Posterior vena cava (tissue), 2 donors: ENCODE measurements at regions not wholly inside any gene's neighbourhood (a gene's known extent, or its start where the extent isn't known, plus 50 kb on each side); places are given as distances from the start of the nearest gene placed in this dataset.
"Not testable (repeated sequence)": the region's sequence is repeated elsewhere in the genome, so short reads cannot be mapped to it uniquely, and the experiment has no call there.

Source experiments
- DNase-seq: peaks from one replicate; pipeline ENCODE4 v3.0.0-alpha.2; 2020; ENCODE audit warnings: low spot score
- intact Hi-C, 2 donors: fragments of 100-400 bp; cut with DNase I; formaldehyde crosslinking; loops; one replicate each; pipeline versions ENCODE4 v1.14.1 to v1.14.2; 2022 to 2023
- donor health status: DM: yes; HTN: yes; CAD: no.
- donor health status: DM: yes; HTN: yes; CAD: no.

DNA sequence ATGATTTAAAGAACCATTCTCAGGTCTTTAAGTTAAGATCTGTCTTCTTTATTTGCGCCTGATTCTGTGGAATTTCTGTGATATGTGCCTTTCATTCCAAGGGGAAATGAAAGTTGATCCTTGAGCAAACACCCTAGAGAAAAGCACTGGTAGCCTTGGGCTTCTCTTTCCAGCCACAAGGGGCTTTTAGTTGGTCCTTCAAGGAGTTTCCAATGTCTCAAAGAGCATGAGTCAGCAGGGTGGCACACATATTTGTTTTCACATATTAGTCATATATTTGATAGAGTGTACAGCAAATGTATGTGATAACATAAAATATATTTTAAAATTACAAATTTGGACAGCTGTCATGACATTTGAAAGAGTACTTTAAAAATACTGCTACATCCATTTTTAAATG is 339.5 kb downstream of the TXNL1 start:
- intact Hi-C loops: no loop called here
- no peak for DNase-seq

- intact Hi-C loops: no loop called here
- no peak for DNase-seq
Observed at GRCh38 chr18:56296381-56296780, 342.0 kb downstream of the TXNL1 start.

DNA sequence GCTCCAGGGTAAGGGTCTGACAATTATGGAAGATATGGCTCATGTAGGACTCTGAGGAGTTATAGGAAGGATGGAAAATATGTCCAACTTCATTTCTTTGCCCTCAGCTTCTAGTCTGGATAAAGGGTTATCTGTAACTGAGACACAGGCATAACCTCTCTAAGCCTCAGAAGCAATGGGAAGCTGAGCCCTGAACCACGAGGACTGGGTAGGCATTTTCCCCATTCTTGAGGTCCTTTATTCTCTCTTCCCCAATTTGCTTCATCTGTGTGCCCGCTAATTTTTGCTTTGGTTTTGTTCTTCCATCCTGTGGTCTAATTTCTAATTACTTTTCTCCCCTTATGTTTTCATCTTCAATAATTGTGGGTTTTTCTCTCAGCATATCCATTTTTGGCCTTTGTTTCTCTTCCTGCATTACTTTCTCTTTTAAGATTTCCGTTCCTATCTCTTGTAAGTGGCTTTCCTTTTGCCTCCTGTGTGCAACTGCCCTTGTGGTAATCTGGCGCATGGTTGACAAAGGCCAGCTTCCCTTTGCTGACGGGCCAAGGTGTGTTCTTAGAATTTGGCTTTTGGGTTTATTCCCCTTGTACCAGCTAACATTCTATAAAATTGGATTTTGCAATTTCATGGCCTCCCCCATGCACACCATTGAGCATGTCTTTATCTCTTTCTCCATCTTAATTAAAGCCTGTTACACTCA is 343.8 kb downstream of the TXNL1 start:
- no peak for DNase-seq
- intact Hi-C loops: no loop called here

GRCh38 chr18:56291294-56291693 is 347.1 kb downstream of the TXNL1 start:
- intact Hi-C loops: no loop called here
- DNase-seq: no peak

DNA sequence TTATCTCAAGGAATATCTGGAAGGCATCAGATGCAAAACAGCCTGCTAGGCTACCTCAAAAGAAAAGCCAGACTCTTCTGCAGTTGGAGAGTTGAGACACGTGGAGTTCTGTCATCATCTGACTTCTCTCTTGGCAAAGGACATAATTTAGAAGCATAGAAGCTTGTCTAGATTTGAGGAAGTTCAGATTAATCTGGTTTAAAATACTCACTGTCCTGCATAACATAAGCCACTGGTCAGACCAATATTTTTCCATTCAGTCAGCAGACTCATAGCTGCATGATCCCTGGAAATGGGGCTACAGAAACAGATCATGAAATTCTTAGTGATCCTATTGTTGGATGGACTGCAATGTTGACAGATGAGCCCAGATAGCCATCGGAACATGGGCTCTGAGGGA is 349.0 kb downstream of the TXNL1 start:
- DNase-seq: no peak
- intact Hi-C loops: no loop called here

DNA sequence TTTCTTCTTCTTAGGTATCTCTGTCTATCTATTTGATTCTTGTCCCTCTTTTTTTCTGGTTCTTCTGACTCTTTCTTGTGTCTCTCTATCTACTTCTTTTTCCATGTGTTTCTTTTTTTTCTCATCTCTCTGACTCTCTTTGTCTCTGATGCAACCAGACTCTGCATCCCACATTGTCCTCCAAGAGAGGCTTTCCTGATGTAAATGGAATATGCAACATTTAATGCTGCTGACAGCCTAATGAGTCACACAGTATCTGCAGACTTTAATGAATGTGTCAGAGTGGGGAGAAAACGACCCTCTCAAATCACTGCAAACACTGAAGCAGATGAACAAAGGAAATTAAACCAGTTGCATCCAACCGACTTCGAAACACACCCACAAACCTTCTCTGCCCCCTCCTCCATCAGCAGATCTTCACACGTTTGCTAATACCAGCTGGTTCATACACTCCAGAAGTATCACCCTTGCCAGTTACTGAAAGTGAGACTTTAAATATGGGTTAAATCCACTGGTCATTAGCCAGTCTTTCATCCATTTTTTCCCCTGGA is 351.5 kb downstream of the TXNL1 start:
- no peak for DNase-seq
- intact Hi-C loops: no loop called here

- no peak for DNase-seq
- intact Hi-C loops: no loop called here
Observed at GRCh38 chr18:56285387-56286065, 352.9 kb downstream of the TXNL1 start.

DNA sequence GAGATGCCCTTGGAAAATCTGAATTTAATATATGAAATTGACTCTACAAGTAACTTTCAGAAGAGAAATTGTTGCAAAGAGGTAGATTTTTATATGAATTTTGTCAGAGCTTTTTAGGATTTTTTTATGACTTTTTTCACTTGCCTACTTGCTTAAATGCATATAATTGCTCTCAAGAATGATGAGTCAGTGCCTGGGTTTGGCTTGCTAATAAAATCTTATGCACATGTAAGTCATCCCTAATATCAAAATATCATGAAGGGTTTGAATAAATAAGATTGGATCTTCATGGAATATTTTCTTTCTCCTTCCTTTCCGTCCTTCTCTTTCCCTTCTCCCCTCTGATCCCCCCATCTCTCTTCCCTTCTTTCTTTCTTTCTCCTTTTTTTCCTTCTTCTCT is 354.1 kb downstream of the TXNL1 start:
- no peak for DNase-seq
- intact Hi-C loops: no loop called here

DNA sequence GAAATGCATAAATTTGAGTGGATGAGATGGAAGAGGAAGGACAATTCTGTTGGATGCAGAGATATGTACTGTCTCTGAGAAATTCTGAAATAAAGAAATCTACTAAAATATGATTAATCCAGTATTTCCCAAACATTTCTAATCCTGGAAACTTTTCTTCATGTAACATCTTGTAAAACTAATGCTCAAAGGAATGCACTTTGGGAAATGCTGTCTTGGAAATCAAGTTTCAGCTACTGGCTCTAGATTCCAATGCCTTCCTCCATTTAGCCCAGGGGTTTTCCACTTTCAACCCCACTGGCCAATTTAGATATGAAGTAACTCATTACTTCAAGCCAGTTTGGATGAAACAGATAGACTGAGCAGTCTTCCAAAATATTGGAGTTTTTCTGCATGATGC is 355.1 kb downstream of the TXNL1 start:
- DNase-seq: no peak
- intact Hi-C loops: no loop called here

DNA sequence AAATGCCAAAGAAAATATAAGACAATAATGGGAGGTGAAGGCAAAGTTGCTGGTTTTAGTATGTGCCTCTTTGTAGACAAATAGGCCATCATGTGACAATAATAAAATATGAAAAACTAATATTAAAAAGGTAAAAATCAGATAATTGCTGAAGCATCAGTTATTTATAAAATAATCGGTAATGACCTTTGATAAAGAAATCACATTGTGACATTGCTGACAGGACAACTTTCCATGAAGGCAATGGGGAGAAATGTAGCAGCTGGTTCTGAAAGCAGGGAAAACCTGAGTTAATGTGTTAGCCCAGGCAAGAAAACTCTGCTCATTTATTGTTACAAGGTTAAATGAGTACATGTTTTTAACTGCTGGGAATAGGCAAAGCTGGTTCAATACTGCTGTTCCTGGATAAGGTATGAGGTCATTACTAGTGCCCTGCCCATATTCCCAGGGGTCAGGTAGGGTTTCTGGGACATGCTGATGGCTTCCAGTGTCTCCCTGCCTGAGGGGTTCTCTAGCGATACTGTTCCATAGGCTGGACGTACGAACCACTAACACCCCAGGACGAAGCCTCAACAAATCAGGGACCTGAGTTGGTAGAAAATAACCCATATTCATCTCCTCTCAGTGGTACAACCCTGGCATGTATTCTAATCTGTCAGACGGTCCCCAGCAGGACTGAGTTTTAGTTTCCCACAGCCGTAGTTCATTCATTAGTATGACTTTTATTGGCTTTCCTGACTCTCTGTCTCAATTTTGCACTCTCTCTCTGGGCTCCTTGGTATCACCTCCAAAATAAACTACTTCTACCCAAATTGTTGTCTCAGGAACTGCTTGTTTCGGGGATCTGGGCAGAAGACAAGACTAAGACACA is 355.9 kb downstream of the TXNL1 start:
- DNase-seq: no peak
- intact Hi-C loops: no loop called here

DNA sequence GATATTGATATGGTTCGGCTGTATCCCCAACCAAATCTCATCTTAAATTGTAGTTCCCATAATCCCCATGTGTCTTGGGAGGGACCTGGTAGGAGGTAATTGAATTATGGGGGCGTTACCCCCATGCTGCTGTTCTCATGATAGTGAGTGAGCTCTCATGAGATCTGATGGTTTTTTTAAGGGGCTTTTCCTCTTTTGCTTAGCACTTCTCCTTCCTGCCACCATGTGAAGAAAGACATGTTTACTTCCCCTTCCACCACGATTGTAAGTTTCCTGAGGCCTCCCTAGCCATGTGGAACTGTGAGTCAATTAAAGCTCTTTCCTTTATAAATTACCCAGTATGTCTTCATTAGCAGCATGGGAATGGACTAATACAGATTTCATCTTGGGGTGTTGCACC is 358.6 kb downstream of the TXNL1 start:
- intact Hi-C loops, DNase-seq: not testable (repeated sequence)

DNA sequence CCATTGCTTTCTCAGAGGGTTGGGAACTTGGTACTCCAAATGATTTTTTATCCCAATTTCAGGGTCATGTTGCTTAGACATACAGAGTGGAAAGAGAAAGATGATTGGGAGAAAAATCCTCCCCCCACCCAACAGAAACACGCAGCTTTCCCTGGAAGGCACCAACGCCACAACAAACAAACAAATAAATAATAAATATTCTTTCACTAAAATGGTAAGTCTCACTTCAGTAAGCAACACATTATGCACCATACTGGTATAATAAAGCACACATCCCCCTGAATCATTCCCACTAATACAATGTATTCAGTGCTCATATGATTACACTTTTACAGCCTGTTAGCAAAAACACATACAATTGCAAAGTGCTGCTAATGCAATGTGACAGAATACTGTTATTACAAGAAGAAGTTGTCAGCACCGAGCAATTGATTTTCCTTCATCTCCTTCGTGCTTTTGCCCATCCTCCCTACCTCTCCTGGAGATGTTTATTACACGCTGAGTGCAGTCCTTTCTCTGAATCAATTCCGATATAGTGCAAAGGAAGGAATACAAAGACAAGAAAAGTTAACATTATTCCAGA is 359.9 kb downstream of the TXNL1 start:
- intact Hi-C loops: no loop called here
- DNase-seq: no peak

DNA sequence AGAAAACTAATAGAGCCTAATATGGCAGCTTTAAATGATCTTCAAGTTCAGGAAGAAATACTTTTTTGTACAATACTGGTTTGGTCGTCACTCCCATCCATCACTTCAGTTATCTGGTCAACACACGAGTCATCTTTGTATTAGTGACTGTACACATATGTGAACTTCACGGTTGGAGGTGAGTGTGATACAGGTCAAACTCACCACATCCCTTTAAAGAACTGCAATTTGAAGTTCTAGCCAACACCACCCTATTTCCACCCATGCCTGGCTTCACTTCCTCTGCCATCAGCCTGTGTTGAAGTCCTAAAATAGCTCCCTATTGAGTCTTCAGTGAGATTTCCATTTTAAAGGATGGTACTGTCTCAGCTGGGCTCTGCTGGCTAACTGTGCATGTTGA is 361.9 kb downstream of the TXNL1 start:
- intact Hi-C loops: no loop called here
- no peak for DNase-seq

DNA sequence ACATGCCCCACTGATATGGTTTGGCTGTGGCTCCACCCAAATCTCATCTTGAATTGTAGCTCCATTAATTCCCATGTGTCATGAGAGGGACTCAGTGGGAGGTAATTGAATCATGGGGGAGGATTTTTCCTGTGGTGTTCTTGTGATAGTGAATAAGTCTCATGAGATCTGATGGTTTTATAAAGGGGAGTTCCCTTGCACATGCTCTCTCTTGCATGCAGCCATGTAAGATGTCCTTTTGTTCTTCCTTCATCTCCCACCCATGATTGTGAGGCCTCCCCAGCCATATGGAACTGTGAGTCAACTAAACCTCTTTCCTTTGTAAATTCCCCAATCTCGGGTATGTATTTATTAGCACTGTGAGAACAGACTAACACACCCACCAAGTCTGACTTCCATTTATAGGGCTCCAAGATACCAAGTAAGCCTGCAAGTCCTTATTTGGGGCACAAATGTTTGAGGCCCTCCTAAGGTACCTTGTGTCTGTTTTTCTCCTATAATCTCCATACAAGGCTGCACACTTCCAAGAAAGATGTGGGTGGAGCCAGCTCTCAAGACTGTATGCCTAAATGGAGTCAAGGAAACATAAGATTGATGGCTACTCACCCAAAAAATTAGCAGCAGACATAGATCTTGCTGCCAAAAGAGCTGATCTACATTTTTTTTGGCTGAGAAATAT is 364.7 kb downstream of the TXNL1 start:
- intact Hi-C loops: no loop called here
- DNase-seq: no peak

- no peak for DNase-seq
- intact Hi-C loops: no loop called here
Observed at GRCh38 chr18:56270671-56271250, 367.6 kb downstream of the TXNL1 start.

- DNase-seq: no peak
- intact Hi-C loops: no loop called here
Observed at GRCh38 chr18:56269958-56270357, 368.4 kb downstream of the TXNL1 start.

DNA sequence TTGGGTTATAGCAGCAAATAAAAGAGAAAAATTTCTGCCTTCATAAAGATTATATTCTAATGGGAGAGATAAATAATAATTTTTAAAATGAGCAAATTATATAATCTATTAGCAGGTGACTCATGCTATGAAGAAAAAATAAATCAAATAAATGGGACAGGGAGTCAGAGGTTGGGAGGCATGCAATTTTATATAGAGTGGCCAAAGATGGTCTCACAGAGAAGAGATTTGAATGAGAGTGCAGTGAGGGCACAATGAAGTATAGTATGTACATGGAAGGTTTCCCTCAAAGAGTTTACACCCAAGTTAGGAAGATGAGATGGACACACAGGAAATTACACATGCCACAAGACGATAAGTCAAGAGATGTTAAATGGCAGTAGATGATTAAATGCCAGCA is 369.4 kb downstream of the TXNL1 start:
- intact Hi-C loops: no loop called here
- DNase-seq: no peak

DNA sequence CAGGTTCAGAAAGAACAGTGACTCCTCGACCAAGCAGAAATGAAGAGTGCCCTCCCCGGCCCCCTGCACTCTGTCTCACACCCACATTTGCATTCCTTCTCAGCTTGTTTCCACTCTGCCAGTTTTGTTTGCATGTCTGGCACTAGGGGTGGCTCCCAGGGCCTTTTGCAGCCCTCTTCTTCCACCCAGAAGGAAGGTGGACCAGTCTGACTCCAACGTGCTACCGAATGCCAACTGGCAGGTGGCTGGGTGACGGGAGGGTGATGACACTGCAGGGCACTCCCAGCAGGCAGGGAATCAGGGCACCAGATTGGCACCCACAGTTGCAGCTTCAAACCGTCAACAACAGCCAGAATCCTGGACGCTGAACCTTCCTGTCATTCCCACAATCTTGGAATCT is 371.1 kb downstream of the TXNL1 start:
- DNase-seq: no peak
- intact Hi-C loops: no loop called here

DNA sequence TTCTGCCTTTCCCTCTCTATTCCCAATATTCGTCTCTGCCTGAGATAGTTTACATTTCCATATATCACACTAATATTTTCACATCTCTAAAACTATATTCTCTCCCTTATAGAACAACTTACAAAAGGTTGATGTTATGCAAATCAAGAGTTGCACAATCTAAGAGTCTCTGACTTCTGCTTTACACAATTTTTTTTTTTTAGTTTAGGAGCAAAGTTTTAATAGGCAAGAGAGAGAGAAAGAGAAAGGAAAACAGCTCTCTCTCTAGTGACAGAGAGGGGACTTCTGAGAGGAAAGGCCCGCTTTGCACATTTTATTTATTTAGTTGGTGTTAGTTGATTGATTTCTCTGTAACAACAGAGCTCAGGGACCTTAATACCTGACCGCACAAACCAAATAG is 380.2 kb downstream of the TXNL1 start:
- no peak for DNase-seq
- intact Hi-C loops: no loop called here
